Tibial nerve (tissue), 4 donors: ENCODE measurements at regions not wholly inside any gene's neighbourhood (a gene's known extent, or its start where the extent isn't known, plus 50 kb on each side); places are given as distances from the start of the nearest gene placed in this dataset.

Source experiments
- DNase-seq, 2 donors: peaks; one replicate each; pipeline ENCODE4 v3.0.0-alpha.2; 2019; ENCODE audit warnings: low spot score in 2 of 2
- H3K27ac ChIP-seq, 4 donors: fragments of 200-600 bp; sonication (generic) in 3 of 4; one replicate each; pipeline ENCODE4 v1.5.1; 2017 to 2019; ENCODE audit warnings: mild to moderate bottlenecking in 1 of 4
- H3K27me3 ChIP-seq, 2 donors: fragments of 200-600 bp; sonication (generic) in 1 of 2; one replicate each; pipeline versions ENCODE4 v1.5.1 to v1.6.0; 2017 to 2019
- H3K36me3 ChIP-seq, 3 donors: fragments of 200-600 bp; sonication (generic); one replicate each; pipeline ENCODE4 v1.5.1; 2018 to 2019
- H3K4me1 ChIP-seq, 4 donors: fragments of 200-600 bp; sonication (generic) in 3 of 4; one replicate each; pipeline ENCODE4 v1.5.1; 2017 to 2019
- H3K4me3 ChIP-seq, 4 donors: fragments of 200-600 bp; sonication (generic) in 3 of 4; one replicate each; pipeline ENCODE4 v1.5.1; 2017 to 2019; ENCODE audit warnings: mild to moderate bottlenecking in 1 of 4, moderate library complexity in 1 of 4
- H3K9me3 ChIP-seq, 4 donors: fragments of 200-600 bp; sonication (generic) in 3 of 4; one replicate each; pipeline ENCODE4 v1.5.1; 2017 to 2019
- EP300 ChIP-seq, 2 donors: sonication (generic); formaldehyde crosslinking; IDR thresholded peaks; one replicate each; pipeline ENCODE4 v1.6.1; 2017; ENCODE audit warnings: antibody characterized with exemption in 2 of 2, mild to moderate bottlenecking in 1 of 2
- POLR2A ChIP-seq, 2 donors: fragments of 450-650 bp; IDR thresholded peaks; one replicate each; pipeline ENCODE4 v1.6.1; 2017; ENCODE audit warnings: antibody characterized with exemption in 2 of 2, mild to moderate bottlenecking in 2 of 2, moderate library complexity in 2 of 2
- whole genome bisulfite sequencing, 2 donors: methylation state at CpG; one replicate each; pipeline ENCODE4 v1.1.5; 2018; 5-methylcytosine and 5-hydroxymethylcytosine counted together
- TF ChIP-seq, protein P1 (sequence below), 5 experiments: fragments of 200-600 bp in 3 of 5; fragments of 450-650 bp in 2 of 5; sonication (generic) in 3 of 5; IDR thresholded peaks; one replicate each; pipeline ENCODE4 v1.5.1; 2016 to 2019; ENCODE audit warnings: antibody characterized with exemption in 5 of 5, mild to moderate bottlenecking in 3 of 5, moderate library complexity in 2 of 5

DNA sequence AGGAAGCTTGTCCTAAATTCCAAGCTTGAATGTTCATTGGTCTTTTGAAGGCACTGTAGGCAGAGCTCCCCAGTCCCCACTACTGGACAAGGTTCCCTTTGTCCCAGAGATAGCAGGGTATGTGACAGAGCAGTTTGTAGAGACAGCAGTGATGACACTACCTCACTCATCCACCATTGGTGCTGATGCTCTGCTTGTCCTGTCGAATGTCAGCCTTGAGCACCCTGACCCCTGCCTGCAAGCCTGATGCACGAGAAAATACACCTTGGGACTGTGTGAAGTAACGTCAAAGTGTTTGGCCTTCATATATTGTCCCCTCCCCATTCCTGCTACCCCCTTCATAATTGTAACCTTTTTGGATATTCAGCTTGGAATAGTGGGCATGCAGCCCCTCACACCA is 188.9 kb upstream of the EOLA2 start:
- TF ChIP-seq EP300 (IDR thresholded peaks at IDR 0.05): no peak
- no peak for DNase-seq
- 52 to 72% methylated on average over 3 of the region's 3 CpGs for WGBS, 2 donors
- Histone ChIP-seq H3K4me1 (no peaks in the 10 kb centered on the region), H3K9me3 (no peaks in the 10 kb centered on the region), H3K27ac (no peak overlapping the region), H3K27me3 (no peaks in the 10 kb centered on the region), H3K4me3 (no peak overlapping the region), H3K36me3 (no peaks in the 10 kb centered on the region)

DNA sequence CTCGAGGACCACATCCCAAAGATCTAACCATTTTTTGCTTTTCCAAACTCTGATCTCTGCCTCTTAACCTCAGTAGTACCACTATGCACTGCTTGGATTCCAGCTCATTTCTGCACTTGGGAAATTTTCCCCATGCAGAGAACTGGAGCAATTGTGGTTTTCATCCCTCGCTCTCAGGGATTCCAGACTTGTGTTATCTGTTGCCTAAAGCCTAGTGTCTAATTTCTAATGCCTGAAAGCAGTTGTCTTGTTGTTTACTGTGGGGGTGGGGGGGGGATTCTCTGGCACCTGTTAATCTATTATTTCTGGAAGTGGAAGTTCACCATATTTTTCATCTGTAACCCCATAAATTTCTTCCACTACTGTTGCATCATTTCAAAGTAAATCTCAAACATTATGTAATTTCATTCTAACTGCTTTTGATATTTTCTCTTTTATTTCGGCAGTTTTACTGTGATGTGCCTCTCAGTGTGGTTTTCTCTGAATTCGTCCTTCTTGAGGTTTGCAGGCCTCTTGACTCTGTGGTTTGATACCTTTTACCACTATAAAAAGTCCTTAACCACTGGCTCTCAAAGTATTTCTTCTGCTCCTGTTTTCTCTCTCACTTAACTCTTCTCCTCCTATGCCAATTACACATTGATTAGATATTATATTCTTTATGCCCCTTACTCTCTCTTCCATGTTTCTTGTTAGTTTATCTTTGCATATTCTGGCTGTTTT is 205.6 kb upstream of the EOLA2 start:
- Histone ChIP-seq H3K9me3 (peaks cover 0 to 4% (median 0%) of the 10 kb centered on the region in 4 donors), H3K36me3 (no peaks in the 10 kb centered on the region), H3K4me1 (no peaks in the 10 kb centered on the region), H3K4me3 (no peak overlapping the region), H3K27ac (no peak overlapping the region), H3K27me3 (no peaks in the 10 kb centered on the region)
- no peak for DNase-seq
- TF ChIP-seq EP300 (IDR thresholded peaks at IDR 0.05) (no peak), POLR2A (IDR thresholded peaks at IDR 0.05) (no peak)
- TF ChIP-seq, protein P1, sequence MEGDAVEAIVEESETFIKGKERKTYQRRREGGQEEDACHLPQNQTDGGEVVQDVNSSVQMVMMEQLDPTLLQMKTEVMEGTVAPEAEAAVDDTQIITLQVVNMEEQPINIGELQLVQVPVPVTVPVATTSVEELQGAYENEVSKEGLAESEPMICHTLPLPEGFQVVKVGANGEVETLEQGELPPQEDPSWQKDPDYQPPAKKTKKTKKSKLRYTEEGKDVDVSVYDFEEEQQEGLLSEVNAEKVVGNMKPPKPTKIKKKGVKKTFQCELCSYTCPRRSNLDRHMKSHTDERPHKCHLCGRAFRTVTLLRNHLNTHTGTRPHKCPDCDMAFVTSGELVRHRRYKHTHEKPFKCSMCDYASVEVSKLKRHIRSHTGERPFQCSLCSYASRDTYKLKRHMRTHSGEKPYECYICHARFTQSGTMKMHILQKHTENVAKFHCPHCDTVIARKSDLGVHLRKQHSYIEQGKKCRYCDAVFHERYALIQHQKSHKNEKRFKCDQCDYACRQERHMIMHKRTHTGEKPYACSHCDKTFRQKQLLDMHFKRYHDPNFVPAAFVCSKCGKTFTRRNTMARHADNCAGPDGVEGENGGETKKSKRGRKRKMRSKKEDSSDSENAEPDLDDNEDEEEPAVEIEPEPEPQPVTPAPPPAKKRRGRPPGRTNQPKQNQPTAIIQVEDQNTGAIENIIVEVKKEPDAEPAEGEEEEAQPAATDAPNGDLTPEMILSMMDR (IDR thresholded peaks at IDR 0.05): no peak
- 64 to 82% methylated on average over 4 of the region's 4 CpGs for WGBS, 2 donors

DNA sequence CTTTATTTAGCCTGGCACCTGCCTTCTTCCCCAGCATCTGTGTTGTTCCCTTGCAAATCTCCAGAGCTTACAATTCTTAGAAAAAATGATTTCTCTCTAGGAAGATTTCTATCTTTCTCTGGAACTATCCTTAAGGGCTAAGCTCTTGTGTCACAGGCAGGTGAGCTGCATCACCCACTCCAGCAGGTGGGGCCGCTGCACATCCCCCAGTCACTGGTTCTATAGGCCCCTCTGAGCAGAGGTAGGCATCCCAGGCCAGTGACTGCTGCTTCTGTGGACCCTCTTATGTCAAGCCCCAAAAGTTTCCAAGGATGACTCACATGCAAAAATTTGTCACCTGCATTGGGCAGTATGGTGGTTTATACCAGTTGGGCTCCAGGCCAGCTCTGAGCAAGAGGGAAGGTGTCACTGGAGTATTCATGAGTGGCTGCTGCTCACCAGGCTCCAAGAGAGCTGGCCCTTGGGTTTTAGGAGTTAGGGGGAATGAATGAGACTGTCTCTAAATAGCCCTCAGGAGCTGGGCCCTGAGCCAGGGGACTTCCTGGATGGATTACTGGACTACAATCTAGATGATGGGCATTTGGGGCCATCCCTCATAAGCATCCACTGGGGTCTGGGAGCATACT is 208.1 kb upstream of the EOLA2 start:
- H3K27me3 ChIP-seq: no peaks in the 10 kb centered on the region
- no peaks in the 10 kb centered on the region for H3K4me1 ChIP-seq
- no peaks in the 10 kb centered on the region for H3K36me3 ChIP-seq
- 47% methylated on average over 1 of the region's 1 CpG; no CpG with 5 or more reads in 1 of the 2 donors for WGBS, 2 donors
- no peak overlapping the region for H3K4me3 ChIP-seq
- H3K27ac ChIP-seq: no peak overlapping the region
- no peak for TF ChIP-seq POLR2A (IDR thresholded peaks at IDR 0.05)
- no peak for TF ChIP-seq EP300 (IDR thresholded peaks at IDR 0.05)
- TF ChIP-seq, protein P1 (IDR thresholded peaks at IDR 0.05): no peak
- peaks cover 0 to 4% (median 0%) of the 10 kb centered on the region in 4 donors for H3K9me3 ChIP-seq
- no peak for DNase-seq

DNA sequence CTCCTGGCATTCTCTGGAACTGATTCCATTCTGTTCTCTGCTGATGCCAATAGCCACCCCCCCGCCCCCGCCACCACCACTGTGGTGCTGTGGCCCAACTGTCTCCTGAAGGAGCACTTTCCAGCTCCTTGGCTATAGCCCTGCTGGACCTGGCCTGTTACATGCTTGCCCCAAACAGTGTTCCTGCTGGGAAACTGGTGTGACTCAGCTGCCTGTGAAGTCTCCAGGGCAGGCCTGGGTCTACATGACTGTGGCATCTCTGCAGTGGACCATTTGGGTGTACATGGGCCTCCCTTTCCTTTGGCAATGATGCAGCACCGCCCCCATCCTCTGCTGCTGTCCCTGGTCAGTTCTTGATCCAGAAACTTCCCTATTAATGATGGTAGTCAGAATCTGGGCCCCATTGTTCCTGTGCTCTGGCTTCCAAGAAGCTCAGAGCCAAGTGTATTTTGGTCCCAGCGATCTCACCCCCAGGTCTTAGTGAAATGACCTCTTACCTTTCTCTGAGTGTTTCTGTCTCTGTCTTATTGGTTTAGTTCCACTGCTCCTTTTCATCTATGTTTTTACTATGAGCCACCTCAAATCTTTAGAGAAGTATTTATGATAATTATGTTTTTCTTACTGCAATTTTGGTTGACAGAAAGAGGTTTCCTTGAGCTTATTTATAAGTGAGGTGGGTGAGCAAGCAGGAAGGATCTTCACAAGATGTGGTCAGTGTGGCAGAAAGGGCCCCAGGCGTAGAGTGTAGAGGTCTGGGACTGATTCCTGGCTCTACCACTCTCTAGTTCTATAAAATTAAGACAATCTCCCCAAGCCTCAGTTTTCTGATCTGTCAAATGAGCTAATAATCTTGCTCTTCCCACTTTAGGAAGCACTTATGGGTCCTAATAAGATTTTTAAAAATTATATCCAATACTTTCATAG is 210.7 kb upstream of the EOLA2 start:
- H3K4me1 ChIP-seq: no peaks in the 10 kb centered on the region
- H3K27ac ChIP-seq: no peak overlapping the region
- no peaks in the 10 kb centered on the region for H3K9me3 ChIP-seq
- no peaks in the 10 kb centered on the region for H3K36me3 ChIP-seq
- no peaks in the 10 kb centered on the region for H3K27me3 ChIP-seq
- WGBS, 2 donors: 59 to 64% methylated on average over 3 to 5 of the region's 5 CpGs
- DNase-seq: no peak
- no peak overlapping the region for H3K4me3 ChIP-seq
- TF ChIP-seq, protein P1 (IDR thresholded peaks at IDR 0.05): no peak
- TF ChIP-seq EP300 (IDR thresholded peaks at IDR 0.05) (no peak), POLR2A (IDR thresholded peaks at IDR 0.05) (no peak)

DNA sequence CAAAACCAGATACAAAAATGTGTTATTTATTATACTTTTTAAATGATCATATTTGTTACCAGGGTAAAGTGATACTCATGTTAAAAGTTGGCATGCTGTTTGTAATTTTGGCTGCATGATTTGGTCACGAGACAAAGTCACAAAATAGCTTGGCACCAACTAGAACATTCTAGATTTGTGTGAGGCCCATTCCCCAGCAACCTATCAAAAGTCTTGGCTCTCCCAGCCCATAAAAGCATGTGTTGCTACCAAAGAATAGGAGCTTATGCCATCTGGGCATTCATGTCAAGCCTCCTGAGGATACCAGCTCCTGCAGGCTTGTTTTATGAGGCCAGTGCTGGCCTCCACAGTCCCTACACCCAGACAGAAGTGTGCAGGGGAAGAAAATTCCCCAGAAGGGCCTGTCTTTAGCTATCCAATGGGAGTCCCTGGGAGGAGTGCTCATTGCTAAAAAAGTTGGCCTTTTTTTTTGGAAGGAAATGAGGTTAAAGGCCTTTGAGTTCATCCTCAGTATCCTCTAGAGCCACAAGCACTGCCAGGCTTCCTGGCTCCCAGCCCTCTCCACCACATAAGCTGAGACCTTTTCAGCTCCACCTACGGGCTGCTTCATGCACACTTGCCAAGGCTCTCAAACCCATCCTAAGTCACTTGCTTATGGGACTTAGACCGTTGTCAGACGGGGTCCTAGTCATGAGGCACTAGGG is 211.9 kb upstream of the EOLA2 start:
- Histone ChIP-seq H3K9me3 (no peaks in the 10 kb centered on the region), H3K27ac (no peak overlapping the region), H3K36me3 (no peaks in the 10 kb centered on the region), H3K4me3 (no peak overlapping the region), H3K27me3 (no peaks in the 10 kb centered on the region), H3K4me1 (no peaks in the 10 kb centered on the region)
- WGBS, 2 donors: 54 to 60% methylated on average over 2 to 4 of the region's 4 CpGs
- TF ChIP-seq EP300 (IDR thresholded peaks at IDR 0.05): no peak
- no peak for TF ChIP-seq POLR2A (IDR thresholded peaks at IDR 0.05)
- TF ChIP-seq, protein P1 (IDR thresholded peaks at IDR 0.05): no peak
- no peak for DNase-seq
